HG03565 (cell line): ENCODE measurements at regions not wholly inside any gene's neighbourhood (a gene's known extent, or its start where the extent isn't known, plus 50 kb on each side); places are given as distances from the start of the nearest gene placed in this dataset.

Experiments
- ATAC-seq: cut with Tn5 transposase; IDR thresholded peaks from one replicate; pipeline ENCODE4 v1.9.1; 2021; ENCODE audit warnings: mild to moderate bottlenecking, moderate library complexity; ENCODE audit not compliant: unreplicated experiment

- ATAC-seq = no peak
Observed at GRCh38 chr6:71395731-71396409, 107.3 kb downstream of the OGFRL1 start.

- ATAC-seq = peak; percentile 95
Observed at GRCh38 chr6:71396410-71396801, 107.8 kb downstream of the OGFRL1 start.

DNA sequence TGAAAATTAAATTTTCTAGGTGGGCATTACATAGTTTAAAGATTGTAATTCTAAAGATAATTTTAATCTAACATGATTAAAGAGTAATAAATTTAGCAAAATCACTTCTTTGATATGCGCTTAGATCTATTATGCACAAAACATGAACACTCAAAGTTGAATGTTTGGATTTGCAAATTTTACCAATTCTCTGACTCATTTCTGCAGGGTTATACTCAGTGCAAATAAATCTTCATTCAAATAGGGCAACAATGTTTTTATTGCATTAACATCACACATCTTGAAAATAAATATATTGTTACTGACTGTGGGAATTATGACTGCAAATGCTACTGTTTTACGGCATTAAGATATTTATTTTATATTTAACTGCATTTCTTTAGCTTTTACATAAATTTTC is 110.7 kb downstream of the OGFRL1 start:
- no peak for ATAC-seq

- no peak for ATAC-seq
Observed at GRCh38 chr6:71400852-71401251, 112.2 kb downstream of the OGFRL1 start.

DNA sequence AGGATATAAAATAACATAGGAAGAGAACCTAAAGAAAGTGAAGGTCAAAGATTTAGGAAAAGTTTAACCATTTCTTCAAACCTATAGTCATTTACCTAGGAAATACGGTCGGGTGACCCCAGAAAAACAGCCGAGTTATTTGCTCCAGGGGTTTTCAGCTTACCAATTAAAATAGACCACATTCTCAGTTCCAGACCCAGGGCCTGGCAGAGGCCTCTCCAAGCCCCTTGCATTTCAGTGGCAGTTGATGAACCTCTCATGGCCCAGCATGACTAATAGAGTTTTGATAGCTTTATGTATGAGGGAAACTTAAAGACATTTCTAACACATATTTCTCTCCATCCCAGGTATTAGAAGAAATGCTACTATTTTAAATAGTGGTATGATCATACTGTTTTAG is 113.5 kb downstream of the OGFRL1 start:
- no peak for ATAC-seq

DNA sequence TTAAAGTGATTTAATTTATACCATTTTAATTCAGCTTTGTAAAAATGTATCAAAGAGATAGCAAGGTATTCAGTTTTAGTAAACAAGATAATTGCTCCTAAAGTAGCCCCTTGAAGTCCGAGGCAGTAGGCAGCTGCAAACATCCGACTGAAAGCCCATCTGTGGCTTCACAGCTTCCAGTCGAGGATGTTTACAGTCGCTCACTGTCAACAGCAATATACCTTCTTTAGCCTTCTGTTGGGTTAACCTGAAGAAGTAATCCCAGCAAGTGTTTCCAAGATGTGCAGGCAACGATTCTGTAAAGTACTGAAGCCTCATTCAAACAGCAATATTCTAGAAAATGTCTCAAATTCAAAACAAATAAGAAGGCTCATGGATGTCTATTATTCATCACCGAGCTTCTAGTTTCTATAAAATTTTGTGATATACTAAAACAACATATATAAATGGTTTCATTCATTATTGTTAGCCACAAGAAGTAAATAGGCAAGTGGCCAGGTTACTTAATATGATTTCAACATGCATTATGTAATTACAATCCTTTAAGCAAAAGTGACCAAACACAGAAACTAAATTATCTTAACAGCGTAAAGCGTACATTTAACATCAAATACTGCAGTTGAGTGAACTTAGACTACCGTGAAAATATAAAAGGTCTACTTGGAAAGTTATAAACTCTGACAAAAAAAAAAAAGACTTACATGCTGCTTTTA is 115.0 kb downstream of the OGFRL1 start:
- no peak for ATAC-seq

DNA sequence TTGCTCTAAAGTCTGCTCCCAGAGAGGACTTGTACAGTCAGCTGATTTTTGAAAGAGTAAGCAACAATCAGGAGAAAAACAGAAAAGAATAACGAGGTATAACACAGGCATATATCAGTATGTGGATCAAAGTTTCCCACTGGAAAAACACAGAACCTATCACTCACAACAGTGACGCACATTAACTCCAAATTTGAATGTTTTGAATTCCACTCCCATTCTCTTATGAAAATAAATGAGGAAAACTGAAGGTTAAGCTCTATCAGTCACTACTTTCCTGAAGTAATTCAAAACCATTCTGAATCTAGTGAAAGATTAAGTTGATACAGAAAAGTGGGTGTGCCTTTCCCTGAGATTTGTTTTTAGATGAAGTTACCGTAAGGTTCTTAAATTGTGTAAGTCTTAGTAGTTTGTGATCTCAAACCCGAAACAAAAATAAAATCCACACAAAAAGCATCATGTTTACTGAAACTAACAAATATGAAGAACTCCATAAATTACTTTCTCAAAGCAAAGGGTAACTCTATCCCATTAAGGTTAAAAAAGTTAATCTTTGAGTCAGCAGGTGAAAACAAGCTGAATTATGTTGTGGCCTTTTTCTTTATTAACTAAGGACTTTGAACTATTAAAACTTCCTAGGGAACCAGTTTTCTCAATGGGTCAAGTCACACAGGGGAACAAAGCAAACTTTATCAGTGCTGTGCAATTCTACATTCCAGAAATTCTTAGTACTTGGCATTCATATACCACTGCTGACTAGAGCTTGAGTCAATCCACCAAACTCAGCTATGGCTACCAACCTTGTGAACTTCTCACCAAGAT is 115.7 kb downstream of the OGFRL1 start:
- no peak for ATAC-seq

DNA sequence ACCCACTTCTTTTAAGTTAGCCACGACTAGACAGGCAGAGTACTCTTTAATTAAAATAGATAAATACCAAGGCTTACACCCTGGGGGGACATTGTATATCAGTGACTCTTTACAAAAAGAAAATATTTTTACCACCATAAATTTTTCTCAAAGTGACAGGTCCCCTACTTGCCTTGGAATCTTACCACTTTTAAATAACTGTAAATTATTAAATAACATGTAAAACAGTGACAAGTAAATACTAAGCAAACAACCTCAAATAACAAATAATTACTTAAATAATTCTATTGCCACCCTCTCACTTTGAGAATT is 116.3 kb downstream of the OGFRL1 start:
- ATAC-seq = no peak

- no peak for ATAC-seq
Observed at GRCh38 chr6:71405416-71405815, 116.8 kb downstream of the OGFRL1 start.

GRCh38 chr6:71406865-71407860 is 118.6 kb downstream of the OGFRL1 start:
- ATAC-seq = no peak

GRCh38 chr6:71408787-71409723 is 120.4 kb downstream of the OGFRL1 start:
- no peak for ATAC-seq

GRCh38 chr6:71410164-71410566 is 121.6 kb downstream of the OGFRL1 start:
- ATAC-seq = no peak

- ATAC-seq = no peak
Observed at GRCh38 chr6:71410681-71411080, 122.1 kb downstream of the OGFRL1 start.

GRCh38 chr6:71411882-71412281 is 123.3 kb downstream of the OGFRL1 start:
- ATAC-seq = no peak

DNA sequence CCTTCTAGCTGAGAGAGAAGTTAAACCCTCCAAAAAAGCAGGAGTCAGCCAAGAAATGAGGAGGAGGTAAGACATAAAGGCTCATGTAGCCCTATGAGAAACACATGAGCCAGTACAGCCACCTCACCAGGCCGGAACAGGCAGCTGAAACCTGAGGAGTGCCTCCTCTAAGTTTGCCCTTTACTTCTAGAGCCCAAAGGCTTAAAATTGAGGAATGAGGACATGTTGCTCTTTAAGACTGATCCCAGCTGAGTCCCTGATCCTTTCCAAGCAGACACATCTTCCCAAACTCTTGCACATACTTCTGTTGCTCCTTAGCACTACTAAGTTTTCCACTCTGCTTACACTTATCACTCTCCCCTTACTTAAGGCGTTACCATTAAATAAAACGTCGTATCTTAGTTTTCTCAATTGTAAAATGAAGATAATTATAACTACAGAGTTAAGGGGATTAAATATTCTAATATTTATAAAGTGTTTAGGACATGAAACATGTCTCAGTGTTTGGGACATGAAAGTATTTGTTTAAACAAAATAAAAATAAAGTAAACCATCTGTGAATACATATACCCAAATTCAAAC is 124.0 kb downstream of the OGFRL1 start:
- no peak for ATAC-seq

DNA sequence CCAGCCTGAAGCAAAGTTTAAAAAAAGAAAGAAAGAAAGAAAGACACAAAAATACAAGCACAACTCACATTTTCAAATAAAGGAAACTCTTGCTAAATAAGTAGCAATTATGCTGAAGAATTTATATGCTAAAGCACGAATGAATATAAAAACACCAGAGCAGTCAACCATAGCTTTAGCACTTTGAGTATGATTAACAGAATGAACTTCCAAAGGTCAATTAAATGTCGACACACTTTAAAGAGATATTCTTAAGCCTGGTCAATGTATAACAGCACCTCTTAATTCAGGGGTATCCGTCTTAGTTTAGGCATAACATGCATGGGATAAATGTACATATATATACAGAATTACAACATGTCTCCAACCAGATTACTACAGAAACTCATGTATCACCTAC is 125.9 kb downstream of the OGFRL1 start:
- no peak for ATAC-seq

- no peak for ATAC-seq
Observed at GRCh38 chr6:71419217-71420094, 130.8 kb downstream of the OGFRL1 start.

- peak; percentile 24 for ATAC-seq
Observed at GRCh38 chr6:71420095-71420692, 131.6 kb downstream of the OGFRL1 start.
